GM23248 (cell line): ENCODE measurements at regions not wholly inside any gene's neighbourhood (a gene's known extent, or its start where the extent isn't known, plus 50 kb on each side); places are given as distances from the start of the nearest gene placed in this dataset.

ENCODE experiments used
- EZH2 ChIP-seq: fragments of 200-600 bp; sonication (generic); IDR thresholded peaks from 2 replicates; pipeline ENCODE4 v1.6.1; 2018; ENCODE audit warnings: antibody characterized with exemption, mild to moderate bottlenecking; ENCODE audit not compliant: insufficient read depth, poor library complexity, severe bottlenecking
- EZH2phosphoT487 ChIP-seq: fragments of 200-600 bp; sonication (generic); IDR thresholded peaks from 2 replicates; pipeline ENCODE4 v1.6.1; 2018; ENCODE audit warnings: antibody characterized with exemption, moderate library complexity, mild to moderate bottlenecking, low read depth; ENCODE audit not compliant: insufficient read depth

DNA sequence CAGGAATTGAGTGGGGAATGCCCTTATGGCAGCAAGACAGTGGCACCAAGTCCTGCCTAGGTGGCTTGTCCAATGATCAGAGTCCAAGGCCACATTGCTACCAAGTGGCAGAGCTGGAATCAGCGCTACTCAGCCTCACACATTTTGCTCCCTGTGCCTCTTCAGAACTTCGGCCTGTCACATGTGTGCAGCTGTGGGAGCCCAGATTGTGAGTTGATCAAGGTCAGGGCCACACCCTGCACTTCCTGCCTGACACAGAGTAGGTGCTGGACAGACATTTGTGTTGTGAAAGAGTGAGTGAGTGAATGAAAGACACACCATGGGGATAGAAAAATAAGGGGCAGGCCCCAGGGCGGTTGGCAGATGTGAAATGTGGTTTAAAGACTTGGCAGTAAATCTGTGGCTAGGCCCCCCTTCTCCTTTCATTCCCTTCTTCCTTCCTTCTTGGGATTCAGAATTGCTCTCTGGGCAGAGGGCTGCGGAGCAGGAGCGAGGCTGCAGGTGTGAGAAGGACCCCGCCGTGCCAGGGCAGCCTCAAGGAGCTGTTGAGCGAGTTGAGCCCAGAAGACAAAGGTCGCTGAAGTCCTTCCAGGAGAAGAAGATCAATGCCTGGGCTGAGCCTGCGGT is 83.5 kb downstream of the SLC25A47 start:
- TF ChIP-seq EZH2phosphoT487, result no peak
- no peak for TF ChIP-seq EZH2
